GM21529 (cell line): ENCODE measurements at regions not wholly inside any gene's neighbourhood (a gene's known extent, or its start where the extent isn't known, plus 50 kb on each side); places are given as distances from the start of the nearest gene placed in this dataset.
A peak's percentile ranks its signal among the peaks of the same experiment; 100 is the strongest.

ENCODE experiments used
- ATAC-seq: cut with Tn5 transposase; IDR thresholded peaks from one replicate; pipeline ENCODE4 v1.9.1; 2021; ENCODE audit not compliant: unreplicated experiment

DNA sequence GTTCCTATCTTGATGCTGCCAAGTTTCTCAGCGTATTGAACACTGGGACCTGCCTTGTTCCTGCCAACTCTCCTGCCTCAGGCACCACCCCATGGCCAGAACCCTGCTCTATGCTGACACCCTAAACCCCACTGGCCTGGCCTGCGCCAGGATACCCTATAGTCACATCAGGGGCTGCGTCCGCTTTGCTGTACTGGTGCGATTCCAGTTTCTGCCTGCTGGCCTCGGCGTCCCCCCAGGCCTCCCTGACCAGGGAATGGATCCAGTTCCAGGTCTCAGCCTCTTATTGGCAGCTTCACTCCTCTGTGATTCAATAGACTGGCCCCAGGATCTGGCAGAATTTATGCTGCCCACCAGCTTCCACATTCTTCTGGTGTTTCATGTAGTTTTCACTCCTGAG lies 55.0 kb downstream of the GPR6 start:
- no peak for ATAC-seq

DNA sequence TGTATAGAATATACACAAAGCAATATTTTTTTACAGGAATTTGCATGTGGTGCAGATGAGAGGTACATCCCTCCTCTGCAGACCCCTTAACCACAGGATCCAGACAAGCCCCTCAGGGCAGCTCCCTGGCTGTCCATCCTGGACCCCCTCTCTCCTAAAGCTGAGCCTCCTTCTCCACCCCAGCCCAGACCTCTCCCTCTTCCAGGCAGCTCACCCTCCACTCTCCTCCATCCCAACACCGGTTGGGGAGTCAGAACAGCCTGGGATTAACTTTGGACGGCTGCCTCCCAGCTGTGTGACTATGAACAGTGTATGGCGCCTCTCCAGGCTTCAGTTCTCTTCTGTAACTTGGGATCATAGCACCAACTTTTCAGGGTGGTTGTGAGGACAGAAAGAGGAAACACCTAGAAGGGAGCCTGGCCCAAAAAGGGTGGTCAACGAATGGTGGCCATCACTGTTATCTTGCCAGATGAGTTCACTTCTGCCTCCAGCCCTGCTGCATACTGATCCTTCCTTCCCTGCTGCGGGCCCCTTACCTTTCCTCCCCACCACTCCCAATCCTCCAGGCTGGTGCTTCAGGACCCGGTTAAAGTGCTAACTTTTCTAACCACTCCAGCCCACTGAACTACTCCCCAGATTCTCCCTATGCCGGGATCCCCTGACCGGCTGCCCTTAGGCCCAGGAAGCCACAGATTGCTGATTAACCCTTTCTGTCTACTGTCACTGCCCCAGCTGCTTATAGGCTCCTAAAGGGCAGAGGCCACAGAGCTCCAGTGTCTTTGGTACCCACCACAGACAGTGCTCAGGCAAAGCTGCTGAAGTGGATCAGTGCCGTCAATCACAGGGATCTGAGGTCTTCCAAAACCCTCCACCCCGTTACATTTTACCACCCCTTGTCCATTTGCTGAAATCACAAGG lies 55.9 kb downstream of the GPR6 start:
- ATAC-seq, result no peak

DNA sequence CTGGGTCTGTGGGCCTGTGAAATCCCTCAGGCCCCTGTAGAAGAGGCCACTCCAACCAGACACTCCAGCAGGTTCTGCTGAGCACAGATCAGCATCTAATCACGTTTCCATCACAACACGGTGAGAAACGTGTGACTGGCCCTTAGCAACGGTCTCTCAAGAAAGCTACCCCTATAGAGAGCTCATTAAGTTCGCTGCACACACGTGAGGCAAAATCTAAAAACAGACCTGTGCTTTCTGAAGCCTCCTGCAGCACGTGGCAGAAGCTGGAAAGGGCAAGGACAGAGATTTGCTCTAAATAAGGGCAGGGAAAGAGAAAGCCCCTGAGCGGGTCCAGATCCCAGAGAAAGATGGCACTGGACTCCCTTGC lies 56.5 kb downstream of the GPR6 start:
- ATAC-seq, result no peak

DNA sequence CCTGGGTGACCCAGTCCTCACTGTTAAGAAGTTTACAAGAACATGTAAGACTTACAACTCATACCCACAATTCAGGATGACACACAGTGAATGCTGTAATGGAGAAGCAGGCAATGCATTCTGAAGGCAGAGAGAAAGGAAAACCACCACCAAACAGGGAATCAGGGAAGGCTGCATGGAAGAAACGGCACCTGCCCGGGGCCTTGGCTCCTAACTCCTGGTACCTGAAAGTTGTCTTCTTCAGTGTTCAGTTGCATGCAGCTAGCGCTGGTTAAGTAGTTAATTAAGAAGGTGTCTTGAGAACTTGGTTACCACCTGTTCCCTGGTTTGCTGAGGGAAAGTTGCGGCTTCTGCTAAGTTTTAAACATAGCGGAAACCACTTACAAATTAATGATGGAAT lies 57.2 kb downstream of the GPR6 start:
- no peak for ATAC-seq

DNA sequence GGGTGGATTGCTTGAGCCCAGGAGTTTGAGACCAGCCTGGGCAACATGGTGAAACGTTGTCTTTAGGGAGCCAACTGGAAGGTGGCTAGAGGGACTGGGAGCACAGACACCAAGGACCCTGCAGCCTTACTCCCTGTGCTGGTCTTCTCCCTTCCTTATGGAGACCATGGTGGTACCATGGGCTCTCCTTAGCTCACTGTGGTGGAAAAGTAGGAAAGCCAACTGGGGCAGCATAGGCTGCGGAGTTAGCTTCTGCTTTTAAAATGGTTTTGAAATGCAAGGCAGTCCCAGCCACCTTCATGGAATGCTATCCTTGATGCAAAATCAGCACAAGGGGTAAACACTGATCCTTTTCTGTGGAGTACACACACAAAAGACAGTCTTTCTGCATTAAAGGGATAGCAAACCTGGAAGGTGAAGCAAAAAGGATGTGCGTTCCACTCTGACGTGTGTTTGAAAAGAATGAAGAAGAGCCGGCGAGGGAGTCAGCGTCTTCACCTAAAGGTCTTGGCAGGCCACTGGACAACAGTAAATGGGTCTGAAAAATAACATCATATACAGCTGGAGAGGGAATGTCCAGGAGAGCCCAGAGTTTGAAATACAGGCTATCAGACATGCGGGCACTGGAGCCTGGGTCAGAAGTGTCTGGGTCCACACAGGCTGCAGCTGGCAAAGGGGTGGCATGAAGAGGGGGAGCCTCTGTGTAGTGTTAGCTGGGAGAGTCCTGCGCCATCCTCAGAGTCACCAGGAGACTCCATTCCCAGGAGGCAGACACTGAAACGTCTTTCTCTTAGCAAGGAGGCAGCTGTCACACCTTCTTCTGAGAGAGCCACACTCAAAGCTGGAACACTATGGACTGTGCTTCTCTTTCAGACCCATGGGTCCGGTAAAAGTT lies 58.5 kb downstream of the GPR6 start:
- no peak for ATAC-seq

DNA sequence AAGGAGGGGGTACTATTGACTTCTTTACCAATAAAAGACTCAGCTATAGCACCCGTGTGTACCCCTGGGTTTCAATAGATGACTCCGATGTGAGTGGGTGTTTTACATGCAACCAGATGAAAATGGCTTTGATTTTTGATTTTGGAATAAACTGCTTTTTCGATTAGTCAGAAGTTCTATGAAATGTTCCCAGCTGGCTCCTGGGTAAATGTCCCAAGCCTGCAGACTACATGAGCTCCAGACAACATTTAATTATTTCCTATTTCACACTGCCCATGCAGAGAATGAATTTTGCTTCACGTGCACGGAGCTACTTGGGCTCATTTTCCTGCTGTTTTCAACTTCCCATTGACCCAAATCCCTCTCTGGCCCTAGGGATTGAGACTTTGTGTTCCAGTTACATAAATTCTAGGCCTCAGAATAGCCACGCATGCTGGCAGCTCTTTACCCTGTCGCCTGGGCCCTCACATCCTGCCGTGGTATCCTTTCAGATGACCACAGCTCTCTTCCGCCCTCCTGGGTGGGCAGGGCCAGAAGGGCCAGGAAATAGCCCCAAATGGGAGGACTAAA lies 59.7 kb downstream of the GPR6 start:
- no peak for ATAC-seq

DNA sequence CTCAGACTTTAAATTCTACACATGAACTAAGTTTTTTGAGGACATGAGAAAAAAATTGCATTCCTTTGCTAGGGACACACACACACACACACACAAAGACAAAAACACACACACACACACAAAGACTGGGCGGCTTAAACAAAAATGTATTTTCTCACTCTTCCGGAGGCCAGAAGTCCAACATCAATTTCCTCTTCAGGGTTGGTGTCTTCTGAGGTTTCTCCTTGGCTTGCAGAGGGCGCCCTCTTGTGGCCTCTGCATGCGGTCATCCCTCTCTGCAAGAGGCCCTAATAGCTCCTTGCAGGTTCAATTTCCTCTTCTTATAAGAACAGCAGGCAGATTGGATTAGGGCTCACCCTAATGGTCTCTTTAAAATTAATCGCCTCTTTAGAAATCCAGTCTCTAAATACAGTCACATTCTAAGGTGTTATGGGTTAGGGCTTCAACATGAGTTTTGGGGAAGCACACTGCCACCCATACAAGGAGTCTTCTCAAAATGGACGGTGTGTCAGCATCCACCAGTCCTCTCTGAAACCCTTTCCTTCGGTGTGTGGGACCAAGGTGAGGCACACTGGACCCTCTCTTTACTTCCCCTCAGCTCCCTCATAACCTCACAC lies 61.4 kb downstream of the GPR6 start:
- ATAC-seq, result peak; percentile 79

DNA sequence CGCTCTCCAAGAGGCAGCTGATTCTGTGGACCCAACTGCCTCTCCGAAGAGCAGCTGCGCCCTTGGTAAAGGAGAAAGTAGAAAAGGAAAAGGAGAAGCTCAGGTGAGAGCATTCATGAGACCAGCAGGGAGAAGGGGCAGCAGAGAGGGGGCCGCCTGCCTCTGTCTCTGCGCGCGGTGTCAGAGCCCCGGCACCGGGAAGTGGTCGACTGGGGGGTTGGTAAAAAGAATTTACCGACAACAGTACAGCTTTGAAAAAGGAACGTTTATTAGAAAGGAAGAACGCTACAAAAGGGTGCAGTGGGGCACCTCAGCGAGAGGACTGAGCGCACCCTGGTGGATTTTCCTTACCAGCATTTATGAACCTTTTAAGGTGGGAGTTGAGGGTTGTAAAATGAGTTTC lies 61.9 kb downstream of the GPR6 start:
- ATAC-seq, result peak; percentile 47

DNA sequence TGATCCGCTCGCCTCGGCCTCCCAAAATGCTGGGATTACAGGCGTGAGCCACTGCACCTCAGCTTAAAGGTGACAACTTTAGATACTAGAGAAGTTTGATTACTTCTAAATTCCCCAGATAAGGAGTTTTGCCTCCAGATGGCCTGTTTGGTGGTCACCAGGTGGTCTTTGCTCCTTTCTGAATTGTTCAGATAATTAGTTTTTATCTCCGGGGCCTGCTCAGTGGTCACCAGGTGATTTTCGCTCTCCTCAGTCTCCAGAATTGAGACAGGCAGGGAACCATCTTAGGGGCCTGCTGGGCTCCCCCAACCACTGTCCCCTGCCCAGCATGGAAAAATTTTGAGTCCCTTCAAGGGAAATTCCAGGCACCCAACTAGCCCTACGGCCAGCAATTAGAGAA lies 62.6 kb downstream of the GPR6 start:
- no peak for ATAC-seq

DNA sequence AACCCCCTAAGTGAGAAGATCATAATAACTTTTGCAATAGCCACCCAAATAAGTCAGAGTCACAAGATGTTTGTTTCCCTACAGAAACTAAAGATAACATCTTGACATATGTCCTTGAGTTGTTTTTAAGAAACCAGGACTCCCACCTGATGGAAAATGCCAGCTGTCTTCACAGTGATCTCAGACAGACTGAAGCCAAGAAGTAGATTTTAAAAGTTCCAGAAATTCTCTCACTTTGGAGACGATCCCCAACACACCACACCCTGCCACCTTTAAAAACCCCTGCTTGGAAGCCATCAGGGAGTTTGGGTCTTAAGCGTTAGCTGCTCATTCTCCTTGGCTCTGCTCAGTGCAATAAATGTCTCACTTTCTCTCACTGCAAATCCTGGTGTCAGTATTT lies 63.0 kb downstream of the GPR6 start:
- no peak for ATAC-seq

DNA sequence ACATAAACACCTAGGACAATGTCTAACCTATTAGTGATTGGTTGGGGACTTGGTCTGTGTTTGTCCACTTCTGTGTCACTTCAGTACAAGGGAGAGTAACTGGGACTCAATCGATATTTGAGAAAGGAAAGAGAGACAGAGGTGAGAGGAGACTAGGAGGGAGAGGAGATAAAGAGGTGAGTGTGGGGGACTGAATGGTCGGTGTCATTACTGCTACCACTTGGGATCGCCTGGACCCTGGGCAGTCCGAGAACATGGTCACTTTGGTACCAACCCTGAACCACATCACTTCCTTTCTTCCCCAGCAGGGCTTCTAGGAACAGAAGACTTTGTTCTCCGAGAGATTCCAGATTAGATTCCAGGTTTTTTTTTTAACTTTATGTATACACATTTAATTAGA lies 63.7 kb downstream of the GPR6 start:
- no peak for ATAC-seq

DNA sequence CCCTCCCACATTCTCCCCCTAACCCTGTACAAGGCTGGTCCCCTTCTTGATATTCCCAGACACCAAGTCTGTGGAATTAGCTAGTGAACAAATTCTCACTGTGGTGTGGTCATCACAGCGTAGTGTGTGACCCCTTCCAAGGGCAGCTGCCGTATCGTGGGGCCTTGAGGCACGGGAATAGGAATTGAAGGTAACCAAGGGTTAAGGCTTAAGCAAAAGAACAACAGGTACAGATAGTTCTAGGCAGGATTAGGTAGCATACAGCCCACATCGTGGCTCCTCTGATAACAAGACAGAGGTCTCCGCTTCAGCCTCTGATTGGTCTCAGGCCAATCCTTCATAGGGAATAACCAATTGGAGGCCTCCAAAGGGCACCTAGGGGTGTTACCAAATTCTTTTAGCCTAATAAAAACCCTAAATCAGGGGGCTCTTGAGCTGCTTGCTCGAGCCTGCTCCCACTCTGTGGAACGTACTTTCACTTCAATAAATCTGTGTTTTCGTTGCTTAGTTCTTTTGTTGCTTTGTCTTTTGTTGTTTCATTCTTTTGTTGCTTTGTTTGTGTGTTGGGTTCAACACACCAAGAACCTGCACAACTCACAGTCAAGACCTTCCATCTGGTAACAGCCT lies 64.7 kb downstream of the GPR6 start:
- ATAC-seq, result no peak

DNA sequence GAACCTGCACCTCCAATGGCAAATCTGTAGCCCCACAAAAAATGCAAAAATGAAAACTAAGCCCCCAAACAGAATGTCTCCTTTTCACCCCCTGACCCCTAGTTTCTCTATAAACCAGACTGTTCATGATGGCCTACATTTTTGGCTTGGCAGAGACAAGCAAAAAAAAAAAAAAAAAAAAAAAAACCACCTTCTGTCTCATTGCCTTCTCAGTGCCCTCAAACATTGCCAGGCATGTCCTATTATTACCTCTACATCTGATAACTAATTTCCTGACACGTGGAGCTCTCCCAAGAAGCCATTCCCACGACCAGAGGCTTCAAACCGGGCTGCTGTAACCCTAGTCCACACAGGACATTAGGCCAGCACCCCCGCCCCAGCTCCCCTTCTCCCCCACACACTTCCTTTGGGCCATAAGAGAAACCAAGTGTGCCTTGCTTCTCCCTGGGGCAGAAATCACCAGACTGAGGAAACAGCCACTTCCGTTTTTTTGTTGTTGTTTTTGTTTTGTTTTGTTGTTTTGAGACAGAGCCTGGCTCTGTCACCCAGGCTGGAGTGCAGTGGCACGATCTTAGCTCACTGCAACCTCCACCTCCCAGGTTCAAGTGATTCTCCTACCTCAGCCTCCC lies 65.4 kb downstream of the GPR6 start:
- no peak for ATAC-seq

DNA sequence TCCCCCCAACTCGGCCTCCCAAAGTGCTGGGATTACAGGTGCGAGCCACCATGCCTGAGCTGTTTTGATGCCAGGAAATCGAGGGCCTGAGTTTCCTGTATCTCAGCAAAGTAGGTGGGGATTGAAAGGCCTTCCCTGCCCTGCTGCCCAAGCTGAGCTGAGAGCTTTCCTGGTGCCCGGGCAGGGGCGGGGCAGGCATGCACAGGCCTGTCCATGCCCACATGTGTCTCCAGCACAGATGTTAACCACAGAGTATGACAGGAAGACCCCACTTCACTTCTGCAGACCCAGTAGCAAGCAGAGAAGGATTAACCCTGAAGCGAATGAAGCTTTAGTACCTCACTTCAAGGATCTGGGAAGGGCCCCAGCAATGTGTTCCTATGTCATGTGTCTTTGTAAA lies 66.0 kb downstream of the GPR6 start:
- ATAC-seq, result no peak

DNA sequence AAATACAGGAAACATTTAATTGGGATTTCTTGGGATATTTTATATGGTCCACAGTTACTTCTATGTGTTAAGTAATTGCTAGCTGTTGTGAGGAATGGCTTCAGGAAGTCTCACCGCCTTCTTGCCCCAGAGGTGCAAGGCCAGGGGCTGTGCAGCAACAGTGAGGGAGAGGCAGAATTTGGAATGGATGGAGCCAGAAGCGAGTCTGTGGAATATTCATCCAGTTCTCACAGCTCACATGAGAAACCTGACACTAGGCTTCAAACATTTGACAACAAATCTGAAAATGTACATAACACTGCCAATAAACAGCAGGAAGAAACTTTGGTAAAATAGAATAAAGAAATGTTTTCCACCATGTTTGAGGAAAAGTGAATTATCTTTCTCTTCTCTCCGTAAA lies 66.5 kb downstream of the GPR6 start:
- ATAC-seq, result no peak

DNA sequence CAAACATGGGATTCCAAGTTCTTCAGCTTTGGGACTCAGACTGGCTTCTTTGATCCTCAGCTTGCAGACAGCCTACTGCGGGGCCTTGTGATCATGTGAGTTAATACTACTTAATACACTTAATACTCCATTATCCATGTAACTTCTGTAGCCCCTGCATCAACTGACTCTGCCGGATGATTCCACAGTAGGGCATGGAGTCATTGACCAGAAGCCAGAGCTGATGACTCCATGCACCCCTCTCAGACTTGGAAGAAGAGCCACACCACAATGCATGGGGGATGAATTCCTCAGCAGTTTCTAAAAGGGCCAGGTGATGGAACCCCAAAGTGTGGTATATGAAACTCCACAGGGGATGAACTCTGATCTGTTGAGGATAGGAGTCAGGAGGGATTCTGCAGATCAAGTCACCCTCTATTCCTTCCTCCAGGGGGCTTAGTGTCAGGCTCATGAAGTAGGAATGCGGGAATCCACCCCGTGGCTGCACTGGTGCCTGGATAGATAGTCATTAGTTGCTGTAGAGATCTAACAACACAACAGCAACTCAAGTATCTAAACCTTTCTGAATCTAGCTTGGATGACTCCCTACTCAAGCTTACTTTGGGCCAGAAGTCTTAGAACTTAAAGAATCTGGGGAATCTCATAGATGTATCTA lies 70.2 kb downstream of the GPR6 start:
- no peak for ATAC-seq

DNA sequence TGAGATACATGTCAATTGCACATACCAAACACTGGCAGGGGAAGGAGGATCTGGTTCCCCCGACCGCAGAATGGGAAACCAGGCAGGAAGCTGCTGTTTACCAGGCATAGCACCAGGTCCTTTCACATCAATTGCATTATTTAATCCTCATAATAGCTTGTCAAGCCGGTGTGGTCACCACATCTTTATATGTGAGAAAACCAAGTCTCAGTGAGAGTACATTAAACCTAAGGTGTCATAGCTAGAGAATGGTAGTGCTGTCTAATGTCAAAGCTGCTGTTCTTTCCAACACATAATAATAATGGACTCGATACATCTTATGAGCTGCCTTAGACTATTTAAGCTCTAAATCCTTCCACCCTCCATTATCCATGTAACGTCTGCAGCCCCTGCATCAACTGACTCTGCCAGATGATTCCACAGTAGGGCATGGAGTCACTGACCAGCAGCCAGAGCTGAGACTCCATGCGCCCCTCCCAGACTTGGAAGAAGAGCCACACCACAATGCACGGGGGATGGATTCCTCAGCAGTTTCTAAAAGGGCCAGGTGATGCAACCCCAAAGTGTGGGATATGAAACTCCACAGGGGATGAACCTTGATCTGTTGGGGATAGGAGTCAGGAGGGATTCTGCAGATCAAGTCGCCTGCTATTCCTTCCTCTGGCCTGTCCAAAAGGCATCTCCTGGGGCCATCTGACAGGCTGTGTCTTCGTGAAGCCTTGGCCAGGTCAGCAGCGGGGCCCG lies 71.8 kb downstream of the GPR6 start:
- no peak for ATAC-seq
